GM19372 (cell line): ENCODE measurements at regions not wholly inside any gene's neighbourhood (a gene's known extent, or its start where the extent isn't known, plus 50 kb on each side); places are given as distances from the start of the nearest gene placed in this dataset.
"Not testable (repeated sequence)": the region's sequence is repeated elsewhere in the genome, so short reads cannot be mapped to it uniquely, and the experiment has no call there.

Experiments
- ATAC-seq: cut with Tn5 transposase; IDR thresholded peaks from one replicate; pipeline ENCODE4 v1.9.1; 2021; ENCODE audit warnings: mild to moderate bottlenecking, low read depth, moderate library complexity; ENCODE audit not compliant: unreplicated experiment

- ATAC-seq, result no peak
Measured at GRCh38 chr2:31739161-31739560, 158.4 kb upstream of the SRD5A2 start.

GRCh38 chr2:31736695-31737454 is 156.1 kb upstream of the SRD5A2 start:
- ATAC-seq, result no peak

GRCh38 chr2:31735716-31736115 is 155.0 kb upstream of the SRD5A2 start:
- ATAC-seq, result no peak

- no peak for ATAC-seq
Measured at GRCh38 chr2:31729442-31730092, 148.8 kb upstream of the SRD5A2 start.

DNA sequence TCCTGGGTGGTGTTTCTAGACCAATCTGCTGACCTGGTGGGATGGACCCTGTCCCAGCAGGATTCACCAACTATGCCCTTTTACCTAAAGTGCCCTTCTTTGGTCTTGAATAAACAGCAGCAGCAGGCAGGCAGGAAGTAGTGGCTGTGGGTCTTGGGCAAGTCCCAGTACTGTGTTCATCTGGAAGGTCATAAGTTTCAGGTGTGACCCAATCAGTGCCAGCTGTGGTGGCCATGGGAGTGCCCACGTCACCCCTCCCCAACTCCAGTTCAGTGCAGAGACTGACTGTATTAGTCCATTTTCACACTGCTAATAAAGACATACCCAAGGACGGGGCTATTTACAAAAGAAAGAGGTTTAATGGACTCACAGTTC is 148.3 kb upstream of the SRD5A2 start:
- no peak for ATAC-seq

DNA sequence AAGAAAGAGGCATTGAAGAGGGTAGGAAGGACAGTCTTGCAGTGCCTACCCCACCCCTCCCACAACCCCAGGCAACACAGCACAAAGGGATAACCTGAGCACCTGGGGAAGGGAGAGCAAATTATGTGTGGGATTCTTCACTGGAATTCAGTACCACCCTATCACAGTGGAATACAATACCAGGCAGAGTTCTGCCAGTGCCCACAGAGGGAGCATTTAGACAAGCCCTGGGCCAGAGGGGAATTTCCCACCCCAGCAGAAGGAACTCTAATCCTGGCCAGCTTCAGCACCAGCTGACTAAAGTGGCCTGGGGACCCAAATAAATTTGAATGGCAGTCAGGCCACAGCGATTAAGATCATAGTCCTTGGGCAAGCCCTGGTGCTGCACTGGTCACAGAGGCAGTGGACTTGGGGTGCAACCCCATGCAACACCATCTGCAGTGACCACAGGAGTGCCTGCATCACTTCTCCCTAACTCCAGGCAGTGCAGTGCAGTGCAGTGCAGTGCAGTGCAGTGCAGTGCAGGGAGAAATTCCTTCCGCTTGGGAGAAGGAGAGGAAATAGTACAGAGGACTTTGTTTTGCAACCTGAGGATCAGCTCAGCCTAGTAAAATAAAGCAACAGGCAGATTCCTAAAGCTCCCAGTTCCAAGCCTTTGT is 147.8 kb upstream of the SRD5A2 start:
- ATAC-seq, result no peak

DNA sequence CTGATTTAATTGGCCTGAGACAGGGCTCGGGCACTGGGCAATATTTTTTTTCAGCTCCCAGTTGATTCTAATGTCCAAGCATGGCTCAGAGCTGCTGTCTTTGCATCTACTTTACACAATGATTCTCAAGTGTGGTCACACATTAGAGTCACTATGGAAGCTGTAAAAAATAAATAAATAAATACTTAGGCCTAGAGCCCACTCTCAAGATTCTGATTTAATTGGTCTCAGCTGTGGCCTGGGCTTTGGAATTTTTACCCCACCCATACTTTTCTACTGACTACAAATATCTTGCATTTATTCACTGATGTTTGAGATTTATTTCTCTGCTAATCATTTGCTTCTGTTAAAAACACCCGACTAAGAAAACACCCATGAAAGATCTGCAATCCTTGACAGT is 145.7 kb upstream of the SRD5A2 start:
- no peak for ATAC-seq

- no peak for ATAC-seq
Measured at GRCh38 chr2:31725444-31725843, 144.7 kb upstream of the SRD5A2 start.

GRCh38 chr2:31711737-31712136 is 131.0 kb upstream of the SRD5A2 start:
- ATAC-seq, result no peak

- ATAC-seq, result no peak
Measured at GRCh38 chr2:31710121-31710520, 129.4 kb upstream of the SRD5A2 start.

- no peak for ATAC-seq
Measured at GRCh38 chr2:31707992-31708391, 127.3 kb upstream of the SRD5A2 start.

GRCh38 chr2:31704561-31705212 is 123.9 kb upstream of the SRD5A2 start:
- ATAC-seq, result no peak

GRCh38 chr2:31703253-31703652 is 122.5 kb upstream of the SRD5A2 start:
- ATAC-seq, result no peak

GRCh38 chr2:31698722-31699121 is 118.0 kb upstream of the SRD5A2 start:
- ATAC-seq, result no peak

GRCh38 chr2:31696068-31696467 is 115.3 kb upstream of the SRD5A2 start:
- no peak for ATAC-seq

GRCh38 chr2:31694444-31694843 is 113.7 kb upstream of the SRD5A2 start:
- no peak for ATAC-seq

- ATAC-seq, result no peak
Measured at GRCh38 chr2:31693882-31694281, 113.1 kb upstream of the SRD5A2 start.

DNA sequence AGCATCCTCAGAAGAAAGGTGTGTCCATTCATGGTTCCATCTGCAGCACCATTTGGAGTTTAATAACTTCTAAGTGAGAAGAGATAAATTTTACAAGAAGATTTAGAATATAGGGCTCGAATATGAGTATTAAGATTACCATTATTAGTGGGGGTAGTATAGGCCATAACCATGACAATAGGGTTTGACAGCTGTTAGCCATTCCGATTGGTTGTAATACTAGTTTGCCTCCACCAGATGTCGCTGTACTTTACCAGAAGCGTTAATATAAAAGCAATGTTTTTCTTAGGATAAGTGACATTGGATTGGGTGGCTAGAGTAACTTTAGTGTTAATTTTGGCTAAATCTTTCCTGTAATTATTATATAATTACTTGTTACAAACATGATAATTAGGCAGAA is 107.5 kb upstream of the SRD5A2 start:
- ATAC-seq, result no peak

- not testable (repeated sequence) for ATAC-seq
Measured at GRCh38 chr2:31683506-31683905, 102.8 kb upstream of the SRD5A2 start.

DNA sequence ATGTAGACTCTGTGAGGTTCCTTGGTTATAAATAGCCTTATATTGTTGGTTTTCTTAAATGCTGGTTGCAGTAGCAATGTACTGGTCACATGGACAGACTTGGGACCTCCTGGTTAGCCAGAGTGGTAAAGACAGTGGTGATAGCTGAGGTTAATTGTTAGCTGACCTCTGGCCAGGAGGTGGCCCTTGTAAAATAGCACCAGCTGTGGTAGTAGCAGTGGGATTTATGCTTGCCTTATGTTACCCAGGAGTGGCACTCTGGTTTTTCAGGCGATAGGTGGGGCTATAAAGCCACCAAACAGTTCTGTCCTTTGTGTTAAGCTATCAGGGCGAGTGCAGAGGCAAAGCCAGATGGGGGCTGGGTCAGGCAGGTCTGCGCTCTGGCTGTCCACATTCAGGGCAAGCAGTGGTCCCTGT is 94.8 kb upstream of the SRD5A2 start:
- ATAC-seq, result no peak

DNA sequence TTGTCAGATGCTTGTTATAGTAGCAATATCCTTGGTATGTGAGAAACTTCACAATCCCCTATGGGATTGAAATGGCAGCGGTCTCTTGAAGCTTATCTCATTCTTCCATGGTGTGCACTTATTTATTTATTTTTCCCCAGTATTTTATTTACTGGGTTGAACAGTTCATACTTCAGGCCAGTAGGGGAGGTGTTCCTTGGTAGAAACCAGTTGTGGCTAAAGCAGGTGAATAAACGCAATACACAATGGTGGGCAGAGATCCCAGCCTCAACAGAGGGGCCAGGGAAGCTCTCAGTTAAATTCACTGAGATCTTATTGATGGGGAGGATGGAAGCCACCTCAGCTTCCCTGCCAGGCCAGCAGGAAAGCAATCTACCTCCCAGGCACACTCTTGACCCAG is 93.7 kb upstream of the SRD5A2 start:
- no peak for ATAC-seq
